CD4-positive, alpha-beta T cell treated with Interferon alpha-2 for 1 hour (primary cell): ENCODE measurements at regions not wholly inside any gene's neighbourhood (a gene's known extent, or its start where the extent isn't known, plus 50 kb on each side); places are given as distances from the start of the nearest gene placed in this dataset.

Source experiments
- DNase-seq, 2 donors: peaks; one replicate each; pipeline ENCODE4 v3.0.0-alpha.2; 2020 to 2022

- DNase-seq, result no peak
Observed at GRCh38 chr5:4772591-4772990, 367.5 kb upstream of the ADAMTS16 start.

GRCh38 chr5:4773827-4774317, 366.3 kb upstream of the ADAMTS16 start:
- DNase-seq, result no peak

- DNase-seq, result no peak
Observed at GRCh38 chr5:4777435-4777834, 362.7 kb upstream of the ADAMTS16 start.

- DNase-seq, result no peak
Observed at GRCh38 chr5:4780633-4781032, 359.5 kb upstream of the ADAMTS16 start.

GRCh38 chr5:4781299-4781698, 358.8 kb upstream of the ADAMTS16 start:
- no peak for DNase-seq

GRCh38 chr5:4785971-4786370, 354.2 kb upstream of the ADAMTS16 start:
- no peak for DNase-seq

GRCh38 chr5:4797445-4797844, 342.7 kb upstream of the ADAMTS16 start:
- no peak for DNase-seq

- no peak for DNase-seq
Observed at GRCh38 chr5:4802044-4802443, 338.1 kb upstream of the ADAMTS16 start.

GRCh38 chr5:4804691-4805360, 335.3 kb upstream of the ADAMTS16 start:
- DNase-seq, result no peak

GRCh38 chr5:4815002-4815401, 325.1 kb upstream of the ADAMTS16 start:
- no peak for DNase-seq

- no peak for DNase-seq
Observed at GRCh38 chr5:4817767-4818166, 322.4 kb upstream of the ADAMTS16 start.

- no peak for DNase-seq
Observed at GRCh38 chr5:4831325-4831724, 308.8 kb upstream of the ADAMTS16 start.

GRCh38 chr5:4832471-4832870, 307.7 kb upstream of the ADAMTS16 start:
- no peak for DNase-seq

- DNase-seq, result no peak
Observed at GRCh38 chr5:4833104-4833738, 306.9 kb upstream of the ADAMTS16 start.

- no peak for DNase-seq
Observed at GRCh38 chr5:4837489-4838058, 302.6 kb upstream of the ADAMTS16 start.

- no peak for DNase-seq
Observed at GRCh38 chr5:4845221-4845620, 294.9 kb upstream of the ADAMTS16 start.

- DNase-seq, result no peak
Observed at GRCh38 chr5:4847766-4848165, 292.4 kb upstream of the ADAMTS16 start.

- no peak for DNase-seq
Observed at GRCh38 chr5:4855036-4855435, 285.1 kb upstream of the ADAMTS16 start.

- no peak for DNase-seq
Observed at GRCh38 chr5:4855880-4856279, 284.2 kb upstream of the ADAMTS16 start.

GRCh38 chr5:4857761-4858160, 282.4 kb upstream of the ADAMTS16 start:
- no peak for DNase-seq

GRCh38 chr5:4859500-4860235, 280.5 kb upstream of the ADAMTS16 start:
- DNase-seq, result no peak

- no peak for DNase-seq
Observed at GRCh38 chr5:4860631-4861030, 279.5 kb upstream of the ADAMTS16 start.

GRCh38 chr5:4862500-4862899, 277.6 kb upstream of the ADAMTS16 start:
- DNase-seq, result no peak
